ENCODE measurements at regions not wholly inside any gene's neighbourhood (a gene's known extent, or its start where the extent isn't known, plus 50 kb on each side); places are given as distances from the start of the nearest gene placed in this dataset.

GRCh38 chr5:104785097-104785496, 1222.5 kb upstream of the NUDT12 start:
- no peak for TF ChIP-seq CTCF (conservative IDR thresholded peaks at IDR 0.05)
- Histone ChIP-seq H3K79me1 (ENCODE audit: insufficient read depth, low read depth, low read length, poor library complexity, severe bottlenecking) (no peaks in the 10 kb centered on the region), H3K27ac (ENCODE audit: insufficient read length, low read depth, low read length) (no peak overlapping the region), H3K9me3 (ENCODE audit: control insufficient read depth, low read depth, low read length) (no peaks in the 10 kb centered on the region), H3K23ac (ENCODE audit: insufficient read length, low read depth, low read length) (no peak overlapping the region), H3K4me2 (ENCODE audit: insufficient read depth, insufficient read length, low read length) (no peak overlapping the region), H4K5ac (ENCODE audit: insufficient read length, low read depth, low read length) (no peak overlapping the region), H3K79me2 (ENCODE audit: insufficient read depth, low read length) (no peaks in the 10 kb centered on the region), H2BK15ac (ENCODE audit: low read depth, low read length) (no peak overlapping the region), H3K4me1 (ENCODE audit: insufficient read depth, low read length) (no peaks in the 10 kb centered on the region), H4K8ac (replicated peaks; ENCODE audit: insufficient read length, low read depth, low read length) (no peak overlapping the region), H4K20me1 (ENCODE audit: control insufficient read depth, insufficient read depth, insufficient read length) (no peaks in the 10 kb centered on the region), H3K9ac (ENCODE audit: extremely low read depth, insufficient read length, low read length) (no peak overlapping the region), H2BK20ac (ENCODE audit: low read depth, low read length, poor library complexity, severe bottlenecking) (no peak overlapping the region), H4K91ac (ENCODE audit: insufficient read length, low read depth, low read length) (no peak overlapping the region), H3K23me2 (ENCODE audit: insufficient read length, low read depth, low read length, poor library complexity, severe bottlenecking) (no peaks in the 10 kb centered on the region), H2AK5ac (ENCODE audit: insufficient read length, low read length) (no peak overlapping the region), H2BK12ac (ENCODE audit: insufficient read length, low read depth, low read length) (no peak overlapping the region), H3K4ac (ENCODE audit: low read depth, low read length) (no peak overlapping the region), H3K56ac (ENCODE audit: insufficient read length, low read depth, low read length) (no peak overlapping the region), H2BK120ac (ENCODE audit: low read depth, low read length, poor library complexity, severe bottlenecking) (no peak overlapping the region), H2AFZ (ENCODE audit: low read length) (no peak overlapping the region), H3K14ac (ENCODE audit: insufficient read depth, low read length) (no peak overlapping the region), H3K27me3 (ENCODE audit: insufficient read depth, low read length) (no peaks in the 10 kb centered on the region), H3T11ph (ENCODE audit: low read length) (no peak overlapping the region), H3K18ac (ENCODE audit: insufficient read length, low read depth, low read length) (no peak overlapping the region), H2BK5ac (ENCODE audit: insufficient read length, low read length) (no peak overlapping the region)
- no peak for DNase-seq
- H3K9me3 Mint-ChIP-seq: peaks cover 14 to 19% of the 10 kb centered on the region in 2 experiments
- no CpG with 5 or more reads among the region's 2 CpGs for WGBS (ENCODE audit: extremely low coverage, insufficient read length, low lambda C conversion rate)
- no peak overlapping the region for H3K27ac Mint-ChIP-seq
- no peaks in the 10 kb centered on the region for H3K4me1 Mint-ChIP-seq
- peaks cover 7 to 13% (median 8%) of the 10 kb centered on the region in 3 experiments for H3K36me3 Mint-ChIP-seq (ENCODE audit: insufficient read depth in 1 of 3, low read depth in 3 of 3)
- H3K27me3 Mint-ChIP-seq (ENCODE audit: low read depth): no peaks in the 10 kb centered on the region
- H3K4me3 Mint-ChIP-seq: no peak overlapping the region
